ENCODE measurements at regions not wholly inside any gene's neighbourhood (a gene's known extent, or its start where the extent isn't known, plus 50 kb on each side); places are given as distances from the start of the nearest gene placed in this dataset.
"Not testable (repeated sequence)": the region's sequence is repeated elsewhere in the genome, so short reads cannot be mapped to it uniquely, and the experiment has no call there.

DNA sequence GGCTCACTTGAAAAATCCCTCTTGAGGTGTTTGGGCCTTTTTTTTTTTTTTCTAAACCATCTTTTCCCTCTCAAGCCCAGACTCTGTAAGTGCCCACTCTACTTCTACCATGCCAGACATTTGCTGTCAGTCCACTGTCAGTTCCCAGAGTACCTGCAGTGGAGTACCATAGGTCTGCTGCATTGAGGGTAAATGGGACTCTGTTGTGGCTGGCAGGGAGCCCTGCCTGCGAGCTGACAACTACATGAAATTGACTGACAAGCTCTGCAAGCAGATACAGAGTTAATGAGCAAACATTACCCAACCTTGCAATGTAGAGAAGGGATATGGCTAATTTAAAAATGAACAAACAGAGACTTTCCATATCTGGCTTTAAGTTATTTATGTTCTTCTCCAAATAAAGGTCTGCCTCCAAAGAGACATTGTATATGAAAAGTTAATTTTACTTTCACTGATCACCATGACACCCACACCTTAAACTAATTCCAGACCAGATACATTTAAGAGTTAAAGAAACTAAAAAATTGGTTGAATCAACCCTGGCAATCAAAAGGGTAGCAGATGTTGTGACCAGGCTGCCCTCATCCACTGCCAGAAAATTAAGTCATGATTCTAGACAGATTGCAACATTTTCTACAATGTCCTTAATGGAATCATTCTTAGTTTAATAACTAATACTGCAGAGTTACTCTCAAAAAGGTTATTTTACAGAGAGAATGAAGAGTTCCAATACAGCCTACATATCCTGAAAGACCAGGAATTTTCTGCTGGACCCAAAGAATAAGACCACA is 100.4 kb upstream of the PAM start:
- peak in 1 of 2 donors; percentile 49 for ATAC-seq
- DNase-seq: no peak
- intact Hi-C loops (cut with DNase I): no loop called here

GRCh38 chr5:102659151-102659550 is 96.0 kb upstream of the PAM start:
- no peak for ATAC-seq
- intact Hi-C loops (cut with DNase I): no loop called here
- no peak for DNase-seq

- intact Hi-C loops (cut with DNase I): no loop called here
- ATAC-seq (no peak), DNase-seq (no peak)
Observed at GRCh38 chr5:102660111-102660510, 95.0 kb upstream of the PAM start.

DNA sequence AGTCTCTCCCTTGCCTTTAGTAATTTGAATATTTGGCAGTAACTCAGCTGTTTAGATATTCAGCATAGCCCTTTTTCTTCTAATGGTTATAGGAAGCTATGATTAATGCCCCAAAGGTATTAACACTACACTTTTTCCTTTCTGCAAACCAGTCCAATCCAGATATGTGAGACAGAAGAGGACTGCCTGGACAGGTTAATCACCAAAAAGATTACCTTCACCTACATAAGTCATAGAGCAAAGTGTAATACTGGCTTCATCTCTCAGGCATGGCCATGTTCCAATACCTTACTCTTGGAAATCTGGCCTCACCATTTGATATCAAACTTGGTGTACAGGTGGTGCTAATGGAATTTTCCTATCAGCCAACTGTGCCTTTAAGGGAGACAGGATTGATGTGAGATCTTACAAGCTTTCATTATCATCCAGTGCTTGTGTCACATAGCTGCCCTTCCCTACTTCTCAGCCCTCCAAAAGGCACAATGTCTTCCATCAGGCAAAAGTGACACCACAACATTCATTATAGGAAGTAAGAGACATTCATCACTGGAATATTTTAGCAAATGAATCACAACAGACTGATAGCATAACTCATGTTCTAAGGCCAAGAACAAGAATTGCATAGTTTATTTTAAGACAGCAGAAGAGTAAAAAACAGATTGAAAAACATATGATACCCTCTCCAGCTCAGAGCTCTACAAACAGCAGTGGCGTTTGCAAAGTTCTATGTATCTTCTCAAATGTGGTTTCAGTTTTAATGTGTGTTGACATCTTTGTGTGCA is 91.2 kb upstream of the PAM start:
- ATAC-seq: peak in 1 of 2 donors; percentile 77

DNA sequence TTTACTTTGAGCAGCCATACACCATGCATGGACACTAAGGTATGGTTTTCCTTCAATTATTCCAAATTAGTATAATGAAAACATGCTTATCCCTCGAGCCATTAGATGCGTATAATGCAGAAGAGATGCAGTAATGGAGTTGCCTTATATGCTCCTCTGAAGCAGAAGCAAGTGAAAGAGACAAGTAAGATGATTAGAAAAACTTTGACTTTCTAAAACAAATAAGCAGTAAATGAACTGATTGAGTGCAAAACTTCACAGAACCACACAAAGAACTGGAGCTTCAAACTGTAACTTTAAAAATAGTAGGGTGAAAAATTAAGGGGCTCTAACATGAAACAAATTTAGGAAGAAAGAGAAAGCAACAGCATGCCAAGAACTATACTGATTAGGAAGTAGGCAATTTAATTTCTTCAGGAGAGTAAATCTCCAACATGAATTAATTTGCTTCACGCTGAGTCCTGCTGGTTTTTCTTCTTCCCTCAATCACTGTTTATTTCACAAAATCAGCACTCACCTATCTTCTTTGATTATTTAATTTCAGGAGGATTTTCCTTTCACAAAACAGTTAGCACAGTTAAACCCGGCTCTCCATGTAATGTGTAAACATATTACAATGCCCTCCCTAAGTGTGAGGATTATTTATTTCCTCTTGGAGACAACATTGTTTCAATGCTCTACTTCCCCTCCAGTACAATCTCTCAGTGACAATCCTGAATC is 90.3 kb upstream of the PAM start:
- ATAC-seq (no peak), DNase-seq (no peak)
- intact Hi-C loops (cut with DNase I): no loop called here

More for the DNA sequence above, 91.2 kb upstream of the PAM start:
- intact Hi-C loops (cut with DNase I): no loop called here
- DNase-seq: no peak

DNA sequence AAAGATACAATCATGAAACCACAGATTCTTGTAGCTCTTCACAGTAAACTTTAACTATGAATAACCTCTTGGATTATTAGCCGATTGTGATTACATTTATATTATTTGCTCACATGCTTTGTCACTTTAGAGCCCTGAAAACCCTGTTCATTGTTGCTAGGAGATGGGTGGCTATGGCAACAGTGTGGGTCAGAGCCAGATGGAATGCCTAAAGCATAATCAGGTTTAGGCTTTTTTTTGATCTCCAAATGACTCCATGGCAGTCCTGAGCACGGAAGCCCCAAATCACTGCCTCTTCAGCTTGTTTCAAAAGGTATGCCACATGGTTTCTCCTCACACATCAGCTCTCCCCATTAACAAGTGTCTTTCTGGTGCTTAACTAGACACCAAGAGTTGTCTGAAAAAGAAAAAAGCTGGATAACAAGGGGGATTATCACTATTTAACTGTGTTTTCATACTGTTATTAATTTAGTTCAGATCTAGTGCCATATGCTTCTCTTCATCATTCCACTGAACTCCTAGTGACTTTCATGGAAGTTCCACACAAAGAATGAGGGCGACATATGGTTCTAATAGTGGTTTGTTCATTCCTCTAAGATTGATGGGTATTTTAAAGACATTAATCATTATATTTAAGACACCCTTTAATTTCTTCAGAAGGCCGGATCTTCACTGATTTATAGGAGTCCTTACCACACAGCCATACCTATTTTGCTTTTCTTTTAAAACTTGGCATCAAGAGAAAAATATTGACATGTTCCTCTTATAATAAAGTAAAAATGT is 88.8 kb upstream of the PAM start:
- no peak for ATAC-seq
- intact Hi-C loops (cut with DNase I): no loop called here

DNA sequence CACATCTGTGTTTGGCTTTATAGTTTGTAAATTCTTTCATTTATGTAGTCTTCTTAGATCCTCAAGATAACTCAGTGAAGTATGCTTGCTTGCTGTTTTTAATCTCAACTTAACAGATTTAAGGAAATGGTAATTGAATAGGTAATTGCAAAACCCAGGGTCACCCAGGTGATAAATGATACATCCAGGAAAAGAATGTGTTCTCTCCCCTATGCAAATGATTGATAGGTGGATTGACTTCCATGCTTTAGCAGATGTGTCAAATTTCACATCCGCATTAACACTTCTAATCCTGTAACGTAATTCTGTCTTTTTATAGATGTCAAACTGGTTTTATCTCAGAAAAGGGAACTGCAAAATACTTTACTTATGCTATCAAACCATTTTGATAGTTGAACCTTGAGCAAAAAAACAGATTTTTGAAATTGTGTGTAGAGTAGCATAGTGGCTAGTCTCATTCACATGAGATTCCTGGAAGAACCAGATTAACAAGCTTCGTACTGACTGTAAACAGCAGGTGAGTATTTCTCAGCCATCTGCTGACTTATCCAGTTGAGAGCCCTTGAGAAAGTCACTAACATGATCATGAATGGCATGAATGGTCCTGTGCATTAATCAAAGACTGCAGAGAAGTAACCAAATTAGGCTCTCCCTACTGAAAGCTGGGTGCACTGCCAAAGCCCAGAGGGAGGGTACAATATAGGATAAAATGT is 86.7 kb upstream of the PAM start:
- no peak for ATAC-seq
- intact Hi-C loops (cut with DNase I): no loop called here
- no peak for DNase-seq

More for the DNA sequence above, 88.8 kb upstream of the PAM start:
- DNase-seq: no peak

GRCh38 chr5:102670224-102670836 is 84.8 kb upstream of the PAM start:
- peak in 1 of 2 donors; percentile 38 for ATAC-seq
- intact Hi-C loops (cut with DNase I): no loop called here
- peak; percentile 24 for DNase-seq

DNA sequence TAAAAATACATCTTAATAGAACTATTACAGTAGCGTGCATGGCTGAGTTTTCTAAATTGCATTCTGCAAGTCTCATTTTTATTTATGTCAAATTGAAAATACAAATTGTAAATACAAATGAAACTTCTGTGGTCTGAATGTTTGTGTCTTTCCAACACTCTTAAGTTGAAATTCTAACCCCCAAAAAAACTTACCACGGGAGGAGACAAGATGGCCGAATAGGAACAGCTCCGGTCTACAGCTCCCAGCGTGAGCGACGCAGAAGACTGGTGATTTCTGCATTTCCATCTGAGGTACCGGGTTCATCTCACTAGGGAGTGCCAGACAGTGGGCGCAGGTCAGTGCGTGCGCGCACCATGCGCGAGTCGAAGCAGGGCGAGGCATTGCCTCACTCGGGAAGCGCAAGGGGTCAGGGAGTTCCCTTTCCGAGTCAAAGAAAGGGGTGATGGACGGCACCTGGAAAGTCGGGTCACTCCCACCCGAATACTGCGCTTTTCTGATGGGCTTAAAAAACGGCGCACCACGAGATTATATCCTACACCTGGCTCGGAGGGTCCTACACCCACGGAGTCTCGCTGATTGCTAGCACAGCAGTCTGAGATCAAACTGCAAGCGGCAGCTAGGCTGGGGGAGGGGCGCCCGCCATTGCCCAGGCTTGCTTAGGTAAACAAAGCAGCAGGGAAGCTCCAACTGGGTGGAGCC is 83.9 kb upstream of the PAM start:
- intact Hi-C loops (cut with DNase I); DNase-seq; ATAC-seq: not testable (repeated sequence)

- DNase-seq (no peak), ATAC-seq (no peak)
- intact Hi-C loops (cut with DNase I): no loop called here
Observed at GRCh38 chr5:102678267-102679058, 76.6 kb upstream of the PAM start.

GRCh38 chr5:102681403-102681983 is 73.6 kb upstream of the PAM start:
- intact Hi-C loops (cut with DNase I): loop anchor here in 1 of 2 donors (5.0 to 10.0 kb wide), 2 partner anchors 103 to 361 kb away; no protein-coding TSS in a partner anchor
- ATAC-seq (peak; percentile 73 to 89), DNase-seq (peak; percentile 77)

DNA sequence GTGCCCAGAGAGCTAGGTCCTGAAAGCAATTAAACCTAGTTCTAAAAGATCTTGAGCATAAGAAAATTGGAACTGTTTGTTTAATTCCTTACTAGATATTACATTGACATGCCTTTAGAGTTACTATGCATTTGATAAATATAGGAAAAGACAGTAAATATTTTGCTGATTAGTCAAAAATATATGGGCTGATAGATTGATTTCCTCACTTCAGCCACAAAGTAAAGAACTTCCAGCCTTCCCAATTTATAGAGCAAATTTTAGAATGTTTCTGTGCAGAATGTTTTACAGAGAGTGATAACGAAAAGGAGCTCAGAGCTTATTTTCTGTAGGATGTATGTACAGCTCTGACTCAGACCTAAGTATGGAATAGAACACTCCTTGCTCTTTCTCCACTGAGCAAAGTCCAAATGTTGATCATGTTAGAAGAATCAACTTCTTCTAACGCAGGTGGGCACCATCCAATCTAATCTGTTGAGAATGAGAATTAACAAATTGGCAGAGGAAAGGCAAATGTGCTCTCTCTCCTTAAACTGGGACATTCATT is 72.9 kb upstream of the PAM start:
- ATAC-seq (no peak), DNase-seq (no peak)
- intact Hi-C loops (cut with DNase I): loop anchor here in 1 of 2 donors (5.0 to 10.0 kb wide), 2 partner anchors 103 to 360 kb away; no protein-coding TSS in a partner anchor

DNA sequence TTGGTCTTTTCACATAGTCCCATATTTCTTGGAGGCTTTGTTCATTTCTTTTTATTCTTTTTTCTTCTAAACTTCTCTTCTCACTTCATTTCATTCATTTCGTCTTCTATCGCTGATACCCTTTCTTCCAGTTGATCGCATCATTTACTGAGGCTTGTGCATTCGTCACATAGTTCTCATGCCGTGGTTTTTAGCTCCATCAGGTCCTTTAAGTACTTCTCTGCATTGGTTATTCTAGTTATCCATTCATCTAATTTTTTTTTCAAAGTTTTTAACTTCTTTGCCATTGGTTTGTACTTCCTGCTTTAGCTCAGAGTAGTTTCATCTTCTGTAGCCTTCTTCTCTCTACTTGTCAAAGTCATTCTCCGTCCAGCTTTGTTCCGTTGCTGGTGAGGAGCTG is 67.0 kb upstream of the PAM start:
- intact Hi-C loops (cut with DNase I): loop anchor here in 1 of 2 donors (10.0 kb wide), 1 partner anchor 97 kb away; no protein-coding TSS in a partner anchor
- not testable (repeated sequence) for DNase-seq

GRCh38 chr5:102688581-102689342 is 66.3 kb upstream of the PAM start:
- not testable (repeated sequence) for DNase-seq, ATAC-seq
- intact Hi-C loops (cut with DNase I): loop anchor here in 1 of 2 donors (10.0 kb wide), 1 partner anchor 96 kb away; no protein-coding TSS in a partner anchor

More for the DNA sequence above, 67.0 kb upstream of the PAM start:
- not testable (repeated sequence) for ATAC-seq

DNA sequence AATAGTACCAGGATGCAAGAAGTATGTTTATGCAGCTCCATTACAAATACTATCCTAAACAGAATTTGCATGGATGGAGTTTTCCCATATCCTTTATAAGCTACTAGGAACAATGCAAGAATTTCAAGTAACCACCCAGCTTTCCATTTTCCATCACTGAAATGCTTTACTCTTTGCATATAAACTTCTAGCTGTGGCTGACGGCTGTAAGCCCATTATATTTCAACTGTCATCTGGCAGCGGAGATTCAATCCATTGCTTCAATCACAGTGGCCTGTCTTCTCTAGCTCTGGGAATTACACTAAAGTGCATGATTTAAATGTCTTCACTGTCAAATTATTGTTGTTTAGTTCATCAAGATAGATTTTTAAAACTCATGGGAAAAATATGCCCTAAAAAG is 64.2 kb upstream of the PAM start:
- DNase-seq: no peak
- no peak for ATAC-seq
- intact Hi-C loops (cut with DNase I): no loop called here

All from left cardiac atrium (tissue), 4 donors.